HepG2 (cell line): ENCODE measurements at regions not wholly inside any gene's neighbourhood (a gene's known extent, or its start where the extent isn't known, plus 50 kb on each side); places are given as distances from the start of the nearest gene placed in this dataset.

ENCODE experiments used
- ATAC-seq: fragments of 200-7000 bp; cut with Tn5 transposase; 3 replicates; pipeline ENCODE4 v1.9.1; 2020; ENCODE audit warnings: mild to moderate bottlenecking, moderate library complexity
- BruUV-seq: library from RNA; stranded (reverse); fragments of 400-500 nt; replicated peaks from 2 replicates; lab custom pipeline; 2021; lab: Mats Ljungman, UMichigan
- CTCF ChIA-PET: fragments of 300-600 bp; formaldehyde crosslinking; extraction: SDS; loops from one replicate; lab custom pipeline; 2021; ENCODE audit warnings: low total read pairs, inconsistent platforms, low intra/inter-chr PET ratio; lab: Yijun Ruan, JAX
- POLR2A ChIA-PET: fragments of 350-600 bp; sonication (Branson Sonifier 250); formaldehyde crosslinking; loops from one replicate; lab custom pipeline; 2020; ENCODE audit warnings: antibody characterized with exemption, inconsistent platforms; lab: Yijun Ruan, JAX
- DNase-seq: peaks from one replicate; pipeline ENCODE4 v3.0.0-alpha.2; 2015; ENCODE audit warnings: low spot score
- FAIRE-seq: peaks from 3 replicates; lab custom pipeline; 2011; peaks lifted over from hg19 to GRCh38; lab: Jason Lieb, UNC
- H2AFZ ChIP-seq: one replicate; pipeline ENCODE4 v1.6.1; 2011; ENCODE audit warnings: low read length, inconsistent platforms
- H3K27ac ChIP-seq: fragments of 300-600 bp; 3 replicates; pipeline ENCODE4 v1.8.0; 2011; ENCODE audit warnings: mixed run types, mild to moderate bottlenecking, mixed read lengths, low read length, inconsistent platforms; ENCODE audit not compliant: insufficient read depth; ENCODE audit errors: extremely low read length
- H3K27me3 ChIP-seq, 2 experiments: fragments of 200-600 bp in 1 of 2; 2 replicates in 1 of 2; 3 replicates in 1 of 2; pipeline versions ENCODE4 v1.6.0 to v1.8.0; 2011; ENCODE audit warnings: low read length in 2 of 2, mild to moderate bottlenecking in 2 of 2, moderate library complexity in 2 of 2, inconsistent platforms in 1 of 2; ENCODE audit not compliant: insufficient read depth in 2 of 2, control insufficient read depth in 1 of 2
- H3K36me3 ChIP-seq, 2 experiments: fragments of 200-600 bp in 1 of 2; replicated peaks in 1 of 2; 2 replicates in 1 of 2; 3 replicates in 1 of 2; pipeline versions ENCODE4 v1.5.1 to v1.8.0; 2011; ENCODE audit warnings: low read length in 2 of 2, inconsistent platforms in 1 of 2; ENCODE audit not compliant: insufficient read depth in 2 of 2, control insufficient read depth in 1 of 2
- H3K4me1 ChIP-seq: 2 replicates; pipeline ENCODE4 v1.5.1; 2012; ENCODE audit warnings: low read length, inconsistent platforms; ENCODE audit not compliant: insufficient read depth
- H3K4me2 ChIP-seq: 2 replicates; pipeline ENCODE4 v1.6.0; 2011; ENCODE audit warnings: low read depth, low read length, inconsistent platforms
- H3K4me3 ChIP-seq, 3 experiments: fragments of 200-600 bp in 1 of 3; sonication (generic), shearing (Covaris generic) in 1 of 3; replicated peaks in 1 of 3; 2 replicates each; pipeline ENCODE4 v1.5.1; 2011 to 2016; ENCODE audit warnings: low read length in 3 of 3, inconsistent platforms in 2 of 3, low read depth in 2 of 3, mild to moderate bottlenecking in 2 of 3, control low read depth in 1 of 3, mixed read lengths in 1 of 3; ENCODE audit not compliant: insufficient read depth in 1 of 3
- H3K79me2 ChIP-seq: one replicate; pipeline ENCODE4 v1.6.1; 2011; ENCODE audit warnings: low read length, inconsistent platforms; ENCODE audit not compliant: insufficient read depth
- H3K9ac ChIP-seq: 2 replicates; pipeline ENCODE4 v1.6.0; 2011; ENCODE audit warnings: mild to moderate bottlenecking, low read depth, low read length, inconsistent platforms; ENCODE audit not compliant: insufficient read depth
- H3K9me3 ChIP-seq: 2 replicates; pipeline ENCODE4 v1.5.1; 2012; ENCODE audit warnings: mild to moderate bottlenecking, low read length
- H4K20me1 ChIP-seq: 2 replicates; pipeline ENCODE4 v1.6.0; 2011; ENCODE audit warnings: inconsistent platforms, mild to moderate bottlenecking, low read length, moderate library complexity; ENCODE audit not compliant: insufficient read depth
- ARNTL ChIP-seq: sonication (generic); formaldehyde crosslinking; IDR thresholded peaks from 2 replicates; pipeline ENCODE4 v1.4.0; 2020; ENCODE audit warnings: mild to moderate bottlenecking, missing genetic modification reagents
- CREB3 ChIP-seq: sonication (generic); formaldehyde crosslinking; IDR thresholded peaks from 2 replicates; pipeline ENCODE4 v1.5.0; 2020; ENCODE audit warnings: missing genetic modification reagents
- JARID2 ChIP-seq: sonication (generic); formaldehyde crosslinking; IDR thresholded peaks from 2 replicates; pipeline ENCODE4 v1.8.1; 2023; ENCODE audit warnings: missing genetic modification reagents, inconsistent platforms; ENCODE audit not compliant: insufficient replicate concordance
- MXD1 ChIP-seq: sonication (generic); formaldehyde crosslinking; IDR thresholded peaks from 2 replicates; pipeline ENCODE4 v1.4.0; 2020; ENCODE audit warnings: mild to moderate bottlenecking, missing genetic modification reagents
- NFRKB ChIP-seq: fragments of 450-650 bp; IDR thresholded peaks from 2 replicates; pipeline ENCODE4 v1.6.1; 2017
- SIX1 ChIP-seq: sonication (generic); formaldehyde crosslinking; IDR thresholded peaks from 2 replicates; pipeline ENCODE4 v1.4.0; 2020; ENCODE audit warnings: missing genetic modification reagents, borderline replicate concordance
- SMAD1 ChIP-seq: sonication (generic); formaldehyde crosslinking; IDR thresholded peaks from 2 replicates; pipeline ENCODE4 v1.4.0; 2020; ENCODE audit warnings: missing genetic modification reagents, low read depth, mild to moderate bottlenecking, borderline replicate concordance
- SMAD9 ChIP-seq: sonication (generic); formaldehyde crosslinking; IDR thresholded peaks from 2 replicates; pipeline ENCODE4 v1.5.1; 2020; ENCODE audit warnings: mild to moderate bottlenecking, missing genetic modification reagents
- ZFP91 ChIP-seq: sonication (generic); formaldehyde crosslinking; IDR thresholded peaks from 2 replicates; pipeline ENCODE4 v1.9.0; 2022; ENCODE audit warnings: missing genetic modification reagents, mild to moderate bottlenecking, borderline replicate concordance
- ZNF138 ChIP-seq: sonication (generic); formaldehyde crosslinking; IDR thresholded peaks from 2 replicates; pipeline ENCODE4 v1.5.0; 2020; ENCODE audit warnings: mild to moderate bottlenecking, low read depth, missing genetic modification reagents
- ZNF296 ChIP-seq: sonication (generic); formaldehyde crosslinking; conservative IDR thresholded peaks from 2 replicates; pipeline ENCODE4 v1.5.0; 2020; ENCODE audit warnings: mild to moderate bottlenecking, missing genetic modification reagents
- ZNF770 ChIP-seq: sonication (generic); formaldehyde crosslinking; IDR thresholded peaks from 2 replicates; pipeline ENCODE4 v1.5.0; 2020; ENCODE audit warnings: mild to moderate bottlenecking, missing genetic modification reagents
- WGBS: methylation state at CpG from one replicate; pipeline ENCODE4 v1.1.6; 2017; ENCODE audit warnings: low lambda C conversion rate; 5-methylcytosine and 5-hydroxymethylcytosine counted together
- in situ Hi-C: cut with HindIII; loops from 2 replicates; pipeline ENCODE4 v1.10.0; 2017; ENCODE audit warnings: low pct_unique_long_range_greater_than_20kb; ENCODE audit not compliant: extremely low pct_ligation_motif_present
- intact Hi-C: fragments of 100-400 bp; cut with micrococcal nuclease; formaldehyde crosslinking; loops from one replicate; pipeline ENCODE4 v1.10.0; 2022; ENCODE audit not compliant: unreplicated experiment
- TF ChIP-seq, protein P1 (sequence below): IDR thresholded peaks from 2 replicates; pipeline ENCODE4 v1.6.1; 2016; ENCODE audit warnings: control low read depth
- TF ChIP-seq, protein P2 (sequence below): sonication (generic); formaldehyde crosslinking; IDR thresholded peaks from 2 replicates; pipeline ENCODE4 v1.4.0; 2020; ENCODE audit warnings: mild to moderate bottlenecking, missing genetic modification reagents

DNA sequence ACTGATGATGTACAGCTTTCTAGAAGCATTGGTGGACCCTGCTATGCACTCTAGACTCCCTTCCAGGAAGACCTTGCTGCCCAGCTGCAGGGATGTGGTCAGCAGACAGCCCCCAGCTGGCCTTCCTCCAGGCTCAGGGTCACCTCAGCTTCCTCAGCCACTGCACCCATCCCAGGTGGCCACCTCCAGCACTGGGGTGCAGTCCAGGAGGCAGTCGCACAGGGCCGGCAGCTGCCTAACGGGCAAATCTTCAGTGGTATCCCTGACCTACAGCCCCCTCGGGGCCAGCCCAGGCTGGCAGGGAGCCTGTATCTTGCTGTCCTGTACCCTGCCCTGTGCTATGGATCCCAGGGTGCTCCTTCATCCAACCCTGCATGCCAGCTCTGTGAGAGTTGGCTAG, 81.8 kb downstream of the GADD45G start:
- Histone ChIP-seq H2AFZ (no peak overlapping the region), H3K36me3 (no peaks in the 10 kb centered on the region), H3K27ac (no peak overlapping the region)
- no peak for ATAC-seq
- ChIA-PET POLR2A (no interaction called here), CTCF (no interaction called here)
- intact Hi-C loops: no loop called here
- no CpG with 5 or more reads among the region's 4 CpGs for WGBS
- TF ChIP-seq ZNF138 (CRISPR knock-in tag) (no peak), SMAD1 (CRISPR knock-in tag) (no peak), SIX1 (CRISPR knock-in tag) (no peak), ZFP91 (CRISPR knock-in tag) (no peak), ZNF770 (CRISPR knock-in tag) (no peak), SMAD9 (CRISPR knock-in tag) (no peak), MXD1 (no peak), ZNF296 (CRISPR knock-in tag) (no peak), NFRKB (no peak), ARNTL (CRISPR knock-in tag) (no peak), JARID2 (no peak), CREB3 (CRISPR knock-in tag) (no peak)
- TF ChIP-seq, protein P1, sequence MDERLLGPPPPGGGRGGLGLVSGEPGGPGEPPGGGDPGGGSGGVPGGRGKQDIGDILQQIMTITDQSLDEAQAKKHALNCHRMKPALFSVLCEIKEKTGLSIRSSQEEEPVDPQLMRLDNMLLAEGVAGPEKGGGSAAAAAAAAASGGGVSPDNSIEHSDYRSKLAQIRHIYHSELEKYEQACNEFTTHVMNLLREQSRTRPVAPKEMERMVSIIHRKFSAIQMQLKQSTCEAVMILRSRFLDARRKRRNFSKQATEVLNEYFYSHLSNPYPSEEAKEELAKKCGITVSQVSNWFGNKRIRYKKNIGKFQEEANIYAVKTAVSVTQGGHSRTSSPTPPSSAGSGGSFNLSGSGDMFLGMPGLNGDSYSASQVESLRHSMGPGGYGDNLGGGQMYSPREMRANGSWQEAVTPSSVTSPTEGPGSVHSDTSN (CRISPR knock-in tag): no peak
- TF ChIP-seq, protein P2, sequence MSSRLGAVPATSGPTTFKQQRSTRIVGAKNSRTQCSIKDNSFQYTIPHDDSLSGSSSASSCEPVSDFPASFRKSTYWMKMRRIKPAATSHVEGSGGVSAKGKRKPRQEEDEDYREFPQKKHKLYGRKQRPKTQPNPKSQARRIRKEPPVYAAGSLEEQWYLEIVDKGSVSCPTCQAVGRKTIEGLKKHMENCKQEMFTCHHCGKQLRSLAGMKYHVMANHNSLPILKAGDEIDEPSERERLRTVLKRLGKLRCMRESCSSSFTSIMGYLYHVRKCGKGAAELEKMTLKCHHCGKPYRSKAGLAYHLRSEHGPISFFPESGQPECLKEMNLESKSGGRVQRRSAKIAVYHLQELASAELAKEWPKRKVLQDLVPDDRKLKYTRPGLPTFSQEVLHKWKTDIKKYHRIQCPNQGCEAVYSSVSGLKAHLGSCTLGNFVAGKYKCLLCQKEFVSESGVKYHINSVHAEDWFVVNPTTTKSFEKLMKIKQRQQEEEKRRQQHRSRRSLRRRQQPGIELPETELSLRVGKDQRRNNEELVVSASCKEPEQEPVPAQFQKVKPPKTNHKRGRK (CRISPR knock-in tag): no peak
- TF ChIP-seq, all 625 proteins: peak for 0
- DNase-seq: no peak
- Histone ChIP-seq H4K20me1 (no peaks in the 10 kb centered on the region), H3K4me3 (no peak overlapping the region), H3K79me2 (no peaks in the 10 kb centered on the region), H3K4me2 (no peak overlapping the region), H3K27me3 (no peaks in the 10 kb centered on the region), H3K9ac (no peak overlapping the region), H3K9me3 (no peaks in the 10 kb centered on the region), H3K4me1 (peaks cover 13% of the 10 kb centered on the region; the same call in 1 of the 2 replicates)
- no TSS peak for BruUV-seq
- no peak for FAIRE-seq
- in situ Hi-C loops: no loop called here
